Panc1 (cell line): ENCODE measurements at regions not wholly inside any gene's neighbourhood (a gene's known extent, or its start where the extent isn't known, plus 50 kb on each side); places are given as distances from the start of the nearest gene placed in this dataset.

Experiments used
- POLR2AphosphoS5 ChIP-seq: IDR thresholded peaks from 2 replicates; pipeline ENCODE4 v1.6.1; 2012; ENCODE audit warnings: mild to moderate bottlenecking, low read depth, low read length, moderate library complexity
- SIN3A ChIP-seq: IDR thresholded peaks from 2 replicates; pipeline ENCODE4 v1.6.1; 2012; ENCODE audit warnings: low read depth, mild to moderate bottlenecking, low read length, moderate library complexity, borderline replicate concordance; ENCODE audit not compliant: insufficient read depth
- TF ChIP-seq, protein P1 (sequence below): fragments of 450-650 bp; IDR thresholded peaks from 2 replicates; pipeline ENCODE4 v1.5.1; 2017; ENCODE audit warnings: mild to moderate bottlenecking
- TF ChIP-seq, protein P2 (sequence below), 2 experiments: IDR thresholded peaks; 2 replicates each; pipeline ENCODE4 v1.6.1; 2011 to 2012; ENCODE audit warnings: low read depth in 2 of 2, control low read depth in 1 of 2, low read length in 1 of 2, mild to moderate bottlenecking in 1 of 2, moderate library complexity in 1 of 2; ENCODE audit not compliant: insufficient read depth in 1 of 2

GRCh38 chr9:81754245-81754644 lies 64.9 kb upstream of the TLE1 start:
- TF ChIP-seq, protein P1, sequence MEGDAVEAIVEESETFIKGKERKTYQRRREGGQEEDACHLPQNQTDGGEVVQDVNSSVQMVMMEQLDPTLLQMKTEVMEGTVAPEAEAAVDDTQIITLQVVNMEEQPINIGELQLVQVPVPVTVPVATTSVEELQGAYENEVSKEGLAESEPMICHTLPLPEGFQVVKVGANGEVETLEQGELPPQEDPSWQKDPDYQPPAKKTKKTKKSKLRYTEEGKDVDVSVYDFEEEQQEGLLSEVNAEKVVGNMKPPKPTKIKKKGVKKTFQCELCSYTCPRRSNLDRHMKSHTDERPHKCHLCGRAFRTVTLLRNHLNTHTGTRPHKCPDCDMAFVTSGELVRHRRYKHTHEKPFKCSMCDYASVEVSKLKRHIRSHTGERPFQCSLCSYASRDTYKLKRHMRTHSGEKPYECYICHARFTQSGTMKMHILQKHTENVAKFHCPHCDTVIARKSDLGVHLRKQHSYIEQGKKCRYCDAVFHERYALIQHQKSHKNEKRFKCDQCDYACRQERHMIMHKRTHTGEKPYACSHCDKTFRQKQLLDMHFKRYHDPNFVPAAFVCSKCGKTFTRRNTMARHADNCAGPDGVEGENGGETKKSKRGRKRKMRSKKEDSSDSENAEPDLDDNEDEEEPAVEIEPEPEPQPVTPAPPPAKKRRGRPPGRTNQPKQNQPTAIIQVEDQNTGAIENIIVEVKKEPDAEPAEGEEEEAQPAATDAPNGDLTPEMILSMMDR, result no peak
- no peak for TF ChIP-seq POLR2AphosphoS5
- TF ChIP-seq SIN3A, result no peak
- TF ChIP-seq, protein P2, sequence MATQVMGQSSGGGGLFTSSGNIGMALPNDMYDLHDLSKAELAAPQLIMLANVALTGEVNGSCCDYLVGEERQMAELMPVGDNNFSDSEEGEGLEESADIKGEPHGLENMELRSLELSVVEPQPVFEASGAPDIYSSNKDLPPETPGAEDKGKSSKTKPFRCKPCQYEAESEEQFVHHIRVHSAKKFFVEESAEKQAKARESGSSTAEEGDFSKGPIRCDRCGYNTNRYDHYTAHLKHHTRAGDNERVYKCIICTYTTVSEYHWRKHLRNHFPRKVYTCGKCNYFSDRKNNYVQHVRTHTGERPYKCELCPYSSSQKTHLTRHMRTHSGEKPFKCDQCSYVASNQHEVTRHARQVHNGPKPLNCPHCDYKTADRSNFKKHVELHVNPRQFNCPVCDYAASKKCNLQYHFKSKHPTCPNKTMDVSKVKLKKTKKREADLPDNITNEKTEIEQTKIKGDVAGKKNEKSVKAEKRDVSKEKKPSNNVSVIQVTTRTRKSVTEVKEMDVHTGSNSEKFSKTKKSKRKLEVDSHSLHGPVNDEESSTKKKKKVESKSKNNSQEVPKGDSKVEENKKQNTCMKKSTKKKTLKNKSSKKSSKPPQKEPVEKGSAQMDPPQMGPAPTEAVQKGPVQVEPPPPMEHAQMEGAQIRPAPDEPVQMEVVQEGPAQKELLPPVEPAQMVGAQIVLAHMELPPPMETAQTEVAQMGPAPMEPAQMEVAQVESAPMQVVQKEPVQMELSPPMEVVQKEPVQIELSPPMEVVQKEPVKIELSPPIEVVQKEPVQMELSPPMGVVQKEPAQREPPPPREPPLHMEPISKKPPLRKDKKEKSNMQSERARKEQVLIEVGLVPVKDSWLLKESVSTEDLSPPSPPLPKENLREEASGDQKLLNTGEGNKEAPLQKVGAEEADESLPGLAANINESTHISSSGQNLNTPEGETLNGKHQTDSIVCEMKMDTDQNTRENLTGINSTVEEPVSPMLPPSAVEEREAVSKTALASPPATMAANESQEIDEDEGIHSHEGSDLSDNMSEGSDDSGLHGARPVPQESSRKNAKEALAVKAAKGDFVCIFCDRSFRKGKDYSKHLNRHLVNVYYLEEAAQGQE (IDR thresholded peaks at IDR 0.05; ENCODE audit: insufficient read depth in 1 of 2, low read depth in 2 of 2, low read length in 1 of 2), result no peak
